SK-MEL-5 (cell line): ENCODE measurements at regions not wholly inside any gene's neighbourhood (a gene's known extent, or its start where the extent isn't known, plus 50 kb on each side); places are given as distances from the start of the nearest gene placed in this dataset.

ENCODE experiments used
- DNase-seq: peaks from one replicate; pipeline ENCODE4 v3.0.0-alpha.2; 2016; ENCODE audit warnings: low read depth, low spot score
- in situ Hi-C: cut with HindIII; loops from 2 replicates; pipeline ENCODE4 v1.10.0; 2016; ENCODE audit warnings: low sequenced_read_pairs, high pct_unique_total_duplicates, low pct_unique_long_range_greater_than_20kb

GRCh38 chr11:69385832-69386427, 92.0 kb downstream of the MYEOV start:
- no peak for DNase-seq
- in situ Hi-C loops, result no loop called here

GRCh38 chr11:69386594-69387408, 92.8 kb downstream of the MYEOV start:
- DNase-seq, result no peak
- in situ Hi-C loops, result no loop called here

- DNase-seq, result no peak
- in situ Hi-C loops, result no loop called here
These were observed 93.5 kb downstream of the MYEOV start for GRCh38 chr11:69387409-69387885.

- DNase-seq, result no peak
- in situ Hi-C loops, result no loop called here
These were observed 93.3 kb upstream of the LINC01488 start for GRCh38 chr11:69388210-69388609.

- in situ Hi-C loops, result no loop called here
- DNase-seq, result no peak
These were observed 92.8 kb upstream of the LINC01488 start for GRCh38 chr11:69388661-69389060.

- DNase-seq, result no peak
- in situ Hi-C loops, result no loop called here
These were observed 90.9 kb upstream of the LINC01488 start for GRCh38 chr11:69390561-69390960.

GRCh38 chr11:69391192-69392103, 90.0 kb upstream of the LINC01488 start:
- in situ Hi-C loops, result no loop called here
- DNase-seq, result no peak

- DNase-seq, result no peak
- in situ Hi-C loops, result no loop called here
These were observed 89.3 kb upstream of the LINC01488 start for GRCh38 chr11:69392104-69392653.

GRCh38 chr11:69393178-69393832, 88.2 kb upstream of the LINC01488 start:
- no peak for DNase-seq
- in situ Hi-C loops, result no loop called here

GRCh38 chr11:69393865-69394233, 87.6 kb upstream of the LINC01488 start:
- DNase-seq, result no peak
- in situ Hi-C loops, result no loop called here

GRCh38 chr11:69394234-69394868, 87.1 kb upstream of the LINC01488 start:
- DNase-seq, result no peak
- in situ Hi-C loops, result no loop called here

GRCh38 chr11:69394869-69395246, 86.6 kb upstream of the LINC01488 start:
- in situ Hi-C loops, result no loop called here
- no peak for DNase-seq

- no peak for DNase-seq
- in situ Hi-C loops, result no loop called here
These were observed 86.2 kb upstream of the LINC01488 start for GRCh38 chr11:69395287-69395686.

GRCh38 chr11:69396051-69396947, 85.2 kb upstream of the LINC01488 start:
- in situ Hi-C loops, result no loop called here
- no peak for DNase-seq

- DNase-seq, result no peak
- in situ Hi-C loops, result no loop called here
These were observed 84.5 kb upstream of the LINC01488 start for GRCh38 chr11:69396948-69397307.

- in situ Hi-C loops, result no loop called here
- DNase-seq, result no peak
These were observed 83.7 kb upstream of the LINC01488 start for GRCh38 chr11:69397732-69398131.
